HG02973 (cell line): ENCODE measurements at regions not wholly inside any gene's neighbourhood (a gene's known extent, or its start where the extent isn't known, plus 50 kb on each side); places are given as distances from the start of the nearest gene placed in this dataset.

Source experiments
- ATAC-seq: cut with Tn5 transposase; IDR thresholded peaks from one replicate; pipeline ENCODE4 v1.9.1; 2021; ENCODE audit warnings: moderate library complexity; ENCODE audit not compliant: unreplicated experiment

GRCh38 chr5:2696156-2696807 is 55.2 kb downstream of the IRX2 start:
- ATAC-seq: no peak

GRCh38 chr5:2695200-2695891 is 56.1 kb downstream of the IRX2 start:
- ATAC-seq: no peak

- ATAC-seq: no peak
Measured at GRCh38 chr5:2691530-2691929, 59.9 kb downstream of the IRX2 start.

- no peak for ATAC-seq
Measured at GRCh38 chr5:2690293-2690692, 61.2 kb downstream of the IRX2 start.

- no peak for ATAC-seq
Measured at GRCh38 chr5:2688586-2688985, 62.9 kb downstream of the IRX2 start.

- no peak for ATAC-seq
Measured at GRCh38 chr5:2687746-2688145, 63.7 kb downstream of the IRX2 start.

- ATAC-seq: no peak
Measured at GRCh38 chr5:2686321-2687124, 65.0 kb downstream of the IRX2 start.

- no peak for ATAC-seq
Measured at GRCh38 chr5:2685651-2686272, 65.7 kb downstream of the IRX2 start.

- ATAC-seq: no peak
Measured at GRCh38 chr5:2684606-2685005, 66.9 kb downstream of the IRX2 start.

GRCh38 chr5:2683720-2684119 is 67.8 kb downstream of the IRX2 start:
- no peak for ATAC-seq

- ATAC-seq: no peak
Measured at GRCh38 chr5:2681476-2681875, 70.0 kb downstream of the IRX2 start.

- no peak for ATAC-seq
Measured at GRCh38 chr5:2680979-2681378, 70.5 kb downstream of the IRX2 start.

- ATAC-seq: no peak
Measured at GRCh38 chr5:2677689-2678088, 73.8 kb downstream of the IRX2 start.

GRCh38 chr5:2675548-2675947 is 75.9 kb downstream of the IRX2 start:
- no peak for ATAC-seq

GRCh38 chr5:2674456-2674855 is 77.0 kb downstream of the IRX2 start:
- ATAC-seq: no peak

- ATAC-seq: no peak
Measured at GRCh38 chr5:2670940-2671339, 80.5 kb downstream of the IRX2 start.

GRCh38 chr5:2669913-2670312 is 81.6 kb downstream of the IRX2 start:
- ATAC-seq: no peak

GRCh38 chr5:2669259-2669658 is 82.2 kb downstream of the IRX2 start:
- ATAC-seq: no peak

- no peak for ATAC-seq
Measured at GRCh38 chr5:2666081-2666480, 85.4 kb downstream of the IRX2 start.

GRCh38 chr5:2663489-2663888 is 88.0 kb downstream of the IRX2 start:
- no peak for ATAC-seq

- no peak for ATAC-seq
Measured at GRCh38 chr5:2660315-2660714, 91.2 kb downstream of the IRX2 start.
